Calu3 (cell line): ENCODE measurements at regions not wholly inside any gene's neighbourhood (a gene's known extent, or its start where the extent isn't known, plus 50 kb on each side); places are given as distances from the start of the nearest gene placed in this dataset.

Source experiments
- BruUV-seq: library from RNA; stranded (reverse); fragments of 400-500 nt; replicated peaks from 2 replicates; lab custom pipeline; 2021; lab: Mats Ljungman, UMichigan
- CTCF ChIA-PET: fragments of 300-600 bp; sonication (Branson Sonifier 250); formaldehyde crosslinking; loops from one replicate; lab custom pipeline; 2022; ENCODE audit warnings: antibody characterized with exemption; lab: Charles Lee
- DNase-seq: peaks from one replicate; pipeline ENCODE4 v3.0.0; 2022
- H3K27ac Mint-ChIP-seq: one replicate; pipeline ENCODE4 v1.8.0; 2022; ENCODE audit warnings: mixed read lengths; ENCODE audit not compliant: unreplicated experiment
- H3K27me3 Mint-ChIP-seq: one replicate; pipeline ENCODE4 v1.8.0; 2022; ENCODE audit warnings: mixed read lengths; ENCODE audit not compliant: unreplicated experiment
- H3K36me3 Mint-ChIP-seq: one replicate; pipeline ENCODE4 v1.8.0; 2022; ENCODE audit warnings: mild to moderate bottlenecking, moderate library complexity, mixed read lengths; ENCODE audit not compliant: insufficient read depth, unreplicated experiment
- H3K4me1 Mint-ChIP-seq: one replicate; pipeline ENCODE4 v1.8.0; 2022; ENCODE audit warnings: mild to moderate bottlenecking, low read depth, mixed read lengths; ENCODE audit not compliant: unreplicated experiment
- H3K4me3 Mint-ChIP-seq: one replicate; pipeline ENCODE4 v1.8.0; 2022; ENCODE audit warnings: mild to moderate bottlenecking, low read depth, moderate library complexity, mixed read lengths; ENCODE audit not compliant: unreplicated experiment
- H3K9me3 Mint-ChIP-seq: one replicate; pipeline ENCODE4 v1.8.0; 2022; ENCODE audit warnings: low read depth, mixed read lengths; ENCODE audit not compliant: unreplicated experiment
- CTCF ChIP-seq: fragments of 200-600 bp; IDR thresholded peaks from one replicate; pipeline ENCODE4 v1.8.0; 2022; ENCODE audit warnings: antibody characterized with exemption; ENCODE audit not compliant: unreplicated experiment
- intact Hi-C: fragments of 100-400 bp; cut with micrococcal nuclease; formaldehyde crosslinking; loops from one replicate; pipeline ENCODE4 v1.10.0; 2022; ENCODE audit not compliant: unreplicated experiment

DNA sequence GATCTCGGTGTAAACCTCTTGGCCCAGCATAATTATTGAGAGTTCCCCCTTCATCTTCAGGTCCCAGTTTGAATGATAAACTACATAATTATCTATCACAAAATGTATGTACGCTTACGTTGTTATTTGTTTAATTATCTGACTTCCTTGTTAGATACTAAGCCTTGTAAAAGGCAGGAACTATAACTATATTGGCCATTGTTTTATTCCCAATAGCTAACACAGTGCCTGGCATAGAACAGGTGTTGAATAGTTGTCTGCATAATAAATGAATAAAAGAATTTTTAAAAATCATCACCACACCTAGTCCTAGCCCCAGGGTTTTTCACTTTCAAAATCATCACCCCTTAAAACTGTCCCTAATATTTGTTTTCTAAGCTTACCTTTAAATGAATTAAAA, 207.9 kb downstream of the MREG start:
- Mint-ChIP-seq H3K36me3 (no peaks in the 10 kb centered on the region), H3K4me3 (no peak overlapping the region), H3K27me3 (no peaks in the 10 kb centered on the region), H3K4me1 (no peaks in the 10 kb centered on the region), H3K27ac (no peak overlapping the region), H3K9me3 (peaks cover 2% of the 10 kb centered on the region)
- no peak for DNase-seq
- no peak for TF ChIP-seq CTCF
- intact Hi-C loops: no loop called here
- BruUV-seq: no TSS peak
- CTCF ChIA-PET: no interaction called here

- Mint-ChIP-seq H3K27me3 (no peaks in the 10 kb centered on the region), H3K4me3 (no peak overlapping the region), H3K36me3 (no peaks in the 10 kb centered on the region), H3K9me3 (peaks cover 2% of the 10 kb centered on the region), H3K27ac (no peak overlapping the region), H3K4me1 (no peaks in the 10 kb centered on the region)
- intact Hi-C loops: no loop called here
- CTCF ChIA-PET: interaction anchor here (0.6 kb wide), 1 partner anchor 15 kb away, joined by 3 read pairs; no protein-coding TSS in a partner anchor
- no peak for TF ChIP-seq CTCF
- BruUV-seq: no TSS peak
- DNase-seq: no peak
Measured at GRCh38 chr2:215803150-215803549, 210.2 kb downstream of the MREG start.

DNA sequence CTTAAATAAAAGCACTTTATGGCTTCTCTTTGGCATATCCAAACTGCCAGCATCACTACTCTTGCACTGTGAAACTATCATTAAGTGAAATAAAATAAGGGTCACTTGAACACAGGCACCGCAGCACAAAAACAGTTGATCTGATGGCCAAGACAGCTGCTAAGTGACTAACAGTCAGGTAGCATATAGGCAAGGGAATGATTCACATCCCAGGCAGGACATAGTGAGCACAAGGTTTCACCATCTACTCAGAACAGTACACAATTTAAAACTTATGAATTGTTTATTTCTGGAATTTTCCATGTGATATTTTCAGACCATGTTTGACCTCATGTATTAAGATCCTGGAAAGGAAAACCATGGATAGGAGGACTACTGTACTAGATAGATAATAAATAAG, 214.2 kb downstream of the MREG start:
- intact Hi-C loops: no loop called here

DNA sequence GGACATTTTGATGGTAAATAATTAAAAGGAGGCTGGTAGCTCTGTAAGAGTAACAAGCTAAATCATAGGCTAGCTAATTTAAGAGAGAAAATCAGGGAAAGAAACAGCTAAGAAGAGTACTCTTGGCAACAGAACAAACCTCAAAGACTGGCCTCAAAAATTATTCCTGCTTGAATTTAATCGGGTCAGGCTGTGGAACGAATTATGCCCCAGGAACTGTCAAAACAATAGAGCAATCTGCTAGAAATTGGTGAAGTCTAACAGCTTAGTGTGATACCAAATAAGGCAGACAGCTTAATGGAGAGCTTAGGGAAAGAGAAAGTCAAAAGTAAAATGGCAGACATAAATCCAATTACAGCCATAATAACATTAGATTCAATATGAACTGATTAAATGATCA, 215.7 kb downstream of the MREG start:
- intact Hi-C loops: no loop called here
- Mint-ChIP-seq H3K4me3 (no peak overlapping the region), H3K9me3 (peaks cover 2% of the 10 kb centered on the region), H3K4me1 (peaks cover 28% of the 10 kb centered on the region), H3K27ac (no peak overlapping the region), H3K27me3 (no peaks in the 10 kb centered on the region), H3K36me3 (peaks cover 4% of the 10 kb centered on the region)
- no peak for DNase-seq
- CTCF ChIA-PET: no interaction called here
- BruUV-seq: no TSS peak
- TF ChIP-seq CTCF: no peak

More for the DNA sequence above, 214.2 kb downstream of the MREG start:
- peaks cover 2% of the 10 kb centered on the region for H3K9me3 Mint-ChIP-seq
- no peaks in the 10 kb centered on the region for H3K27me3 Mint-ChIP-seq
- H3K27ac Mint-ChIP-seq: no peak overlapping the region
- no peak for TF ChIP-seq CTCF
- BruUV-seq: no TSS peak
- no peaks in the 10 kb centered on the region for H3K36me3 Mint-ChIP-seq
- CTCF ChIA-PET: no interaction called here
- H3K4me3 Mint-ChIP-seq: no peak overlapping the region
- H3K4me1 Mint-ChIP-seq: peaks cover 17% of the 10 kb centered on the region
- no peak for DNase-seq
